ENCODE measurements at regions not wholly inside any gene's neighbourhood (a gene's known extent, or its start where the extent isn't known, plus 50 kb on each side); places are given as distances from the start of the nearest gene placed in this dataset.

DNA sequence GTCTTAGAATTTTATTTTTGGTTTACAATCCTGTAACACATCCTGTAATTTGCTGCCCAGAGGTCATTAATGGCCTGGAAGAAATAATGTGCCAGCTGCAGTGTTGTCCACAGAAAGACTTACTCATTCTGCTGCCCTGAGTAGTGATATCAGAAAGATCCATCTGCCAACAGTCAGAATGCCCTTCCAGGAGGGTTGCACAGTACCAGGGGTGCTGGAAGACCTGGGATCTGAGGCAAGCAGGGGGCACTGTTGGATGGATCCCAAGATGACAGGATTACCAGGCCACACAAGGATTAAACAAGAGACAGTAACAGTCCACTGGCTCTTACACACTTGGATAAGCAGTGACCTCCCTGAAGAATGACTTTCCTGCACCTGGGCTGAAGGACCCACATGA, 93.8 kb upstream of the TOP3B start:
- no peak for DNase-seq
- no peaks in the 10 kb centered on the region for H3K27me3 ChIP-seq
- H3K4me3 ChIP-seq, result no peak overlapping the region
- no peaks in the 10 kb centered on the region for H3K36me3 ChIP-seq (ENCODE audit: low read depth, missing control alignments)
- no peaks in the 10 kb centered on the region for H3K9me3 ChIP-seq
- H3K27ac ChIP-seq, result no peak overlapping the region
- intact Hi-C loops (cut with DNase I; ENCODE audit: low total_unique reads), result no loop called here
- no peaks in the 10 kb centered on the region for H3K4me1 ChIP-seq
- TF ChIP-seq POLR2A (IDR thresholded peaks at IDR 0.05), result no peak
- TF ChIP-seq, protein P1, sequence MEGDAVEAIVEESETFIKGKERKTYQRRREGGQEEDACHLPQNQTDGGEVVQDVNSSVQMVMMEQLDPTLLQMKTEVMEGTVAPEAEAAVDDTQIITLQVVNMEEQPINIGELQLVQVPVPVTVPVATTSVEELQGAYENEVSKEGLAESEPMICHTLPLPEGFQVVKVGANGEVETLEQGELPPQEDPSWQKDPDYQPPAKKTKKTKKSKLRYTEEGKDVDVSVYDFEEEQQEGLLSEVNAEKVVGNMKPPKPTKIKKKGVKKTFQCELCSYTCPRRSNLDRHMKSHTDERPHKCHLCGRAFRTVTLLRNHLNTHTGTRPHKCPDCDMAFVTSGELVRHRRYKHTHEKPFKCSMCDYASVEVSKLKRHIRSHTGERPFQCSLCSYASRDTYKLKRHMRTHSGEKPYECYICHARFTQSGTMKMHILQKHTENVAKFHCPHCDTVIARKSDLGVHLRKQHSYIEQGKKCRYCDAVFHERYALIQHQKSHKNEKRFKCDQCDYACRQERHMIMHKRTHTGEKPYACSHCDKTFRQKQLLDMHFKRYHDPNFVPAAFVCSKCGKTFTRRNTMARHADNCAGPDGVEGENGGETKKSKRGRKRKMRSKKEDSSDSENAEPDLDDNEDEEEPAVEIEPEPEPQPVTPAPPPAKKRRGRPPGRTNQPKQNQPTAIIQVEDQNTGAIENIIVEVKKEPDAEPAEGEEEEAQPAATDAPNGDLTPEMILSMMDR (IDR thresholded peaks at IDR 0.05), result no peak

GRCh38 chr22:22075382-22076163, 93.0 kb upstream of the TOP3B start:
- Histone ChIP-seq H3K4me3 (no peak overlapping the region), H3K27ac (no peak overlapping the region), H3K9me3 (no peaks in the 10 kb centered on the region), H3K27me3 (no peaks in the 10 kb centered on the region), H3K4me1 (no peaks in the 10 kb centered on the region), H3K36me3 (ENCODE audit: low read depth, missing control alignments) (no peaks in the 10 kb centered on the region)
- TF ChIP-seq POLR2A (IDR thresholded peaks at IDR 0.05), result no peak
- TF ChIP-seq, protein P1 (IDR thresholded peaks at IDR 0.05), result no peak
- intact Hi-C loops (cut with DNase I; ENCODE audit: low total_unique reads), result no loop called here
- no peak for DNase-seq
- whole genome bisulfite sequencing, 2 donors, result 86 to 89% methylated on average over 10 to 12 of the region's 12 CpGs

DNA sequence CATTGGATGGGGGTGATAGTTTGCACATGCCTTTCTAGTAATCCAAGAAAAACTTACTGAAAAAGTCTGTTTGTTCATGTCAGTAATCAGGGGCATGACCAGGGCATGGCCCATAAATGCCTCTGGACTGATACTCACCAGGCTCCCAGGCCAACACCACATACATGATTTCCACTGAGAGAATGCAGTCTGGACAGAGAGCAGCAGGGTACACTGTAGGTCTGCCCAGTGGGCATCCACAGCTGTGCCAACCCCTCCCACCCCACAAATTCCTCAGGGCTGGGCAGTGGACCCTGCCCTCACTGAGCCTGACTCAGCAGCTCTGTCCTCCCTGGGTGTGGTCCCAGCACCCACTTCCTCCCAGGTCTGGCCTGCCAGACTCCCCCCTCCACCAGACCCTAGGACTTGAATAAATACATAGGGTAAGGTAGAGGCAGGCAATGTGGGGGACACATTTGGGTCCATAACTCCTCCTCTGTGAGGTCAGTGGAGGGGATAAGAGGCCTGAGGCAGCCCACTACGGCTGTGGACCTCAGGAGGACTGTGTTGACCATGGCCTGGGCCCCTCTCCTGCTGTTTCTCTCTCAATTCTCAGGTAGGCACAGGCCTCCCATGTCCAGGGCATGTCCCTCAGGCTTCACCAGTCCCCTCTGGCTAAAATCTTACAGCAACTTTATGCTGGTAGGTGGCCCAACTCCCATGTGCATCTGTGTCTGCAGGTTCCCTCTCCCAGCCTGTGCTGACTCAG, 92.2 kb upstream of the TOP3B start:
- Histone ChIP-seq H3K4me3 (no peak overlapping the region), H3K27me3 (no peaks in the 10 kb centered on the region), H3K9me3 (no peaks in the 10 kb centered on the region), H3K27ac (no peak overlapping the region), H3K36me3 (ENCODE audit: low read depth, missing control alignments) (no peaks in the 10 kb centered on the region), H3K4me1 (no peaks in the 10 kb centered on the region)
- WGBS, 2 donors, result 33% methylated on average over 1 of the region's 1 CpG; no CpG with 5 or more reads in 1 of the 2 donors
- intact Hi-C loops (cut with DNase I; ENCODE audit: low total_unique reads), result no loop called here
- TF ChIP-seq, protein P1 (IDR thresholded peaks at IDR 0.05), result no peak
- no peak for TF ChIP-seq POLR2A (IDR thresholded peaks at IDR 0.05)
- no peak for DNase-seq

DNA sequence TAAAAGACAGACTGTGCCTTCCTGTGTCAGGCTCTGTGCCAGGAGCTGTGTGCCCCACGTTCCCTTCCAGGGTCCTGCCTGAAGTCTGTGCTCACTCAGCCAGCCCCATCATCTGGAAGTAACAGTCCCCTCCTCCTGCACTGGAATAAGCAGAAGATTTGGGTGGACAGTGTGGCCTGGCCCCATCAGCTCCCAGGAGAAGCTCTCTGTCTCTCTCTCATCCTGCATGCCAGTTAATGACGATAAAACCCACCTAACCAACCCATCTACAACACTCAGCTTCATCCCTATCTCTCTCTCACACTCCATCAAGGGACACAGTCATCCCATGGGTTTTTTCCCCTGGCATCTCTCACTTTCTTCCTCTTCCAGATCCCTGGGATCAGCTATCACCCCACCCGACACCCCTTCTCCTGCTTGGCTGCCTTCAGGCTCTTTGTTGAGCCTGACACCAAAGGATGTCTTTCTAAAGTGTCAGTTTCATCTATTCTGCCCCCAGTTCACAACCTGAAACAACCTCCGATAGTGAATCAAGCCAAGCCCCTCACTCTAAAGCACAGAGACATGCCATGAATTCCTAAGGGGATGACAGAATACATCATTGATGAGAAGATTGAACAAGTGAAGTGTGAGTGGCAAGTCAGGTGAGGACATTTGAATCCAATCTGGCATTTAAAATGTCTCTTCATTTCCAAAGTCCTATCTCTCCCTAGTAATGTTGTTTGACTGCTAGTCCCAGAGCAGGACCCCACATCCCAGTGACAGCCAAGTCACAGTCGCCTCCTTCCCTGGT, 91.4 kb upstream of the TOP3B start:
- intact Hi-C loops (cut with DNase I; ENCODE audit: low total_unique reads), result no loop called here
- DNase-seq, result no peak
- no peak overlapping the region for H3K4me3 ChIP-seq
- H3K36me3 ChIP-seq (ENCODE audit: low read depth, missing control alignments), result no peaks in the 10 kb centered on the region
- H3K9me3 ChIP-seq, result no peaks in the 10 kb centered on the region
- 65 to 66% methylated on average over 5 of the region's 5 CpGs for WGBS, 2 donors
- TF ChIP-seq, protein P1 (IDR thresholded peaks at IDR 0.05), result no peak
- no peak for TF ChIP-seq POLR2A (IDR thresholded peaks at IDR 0.05)
- no peak overlapping the region for H3K27ac ChIP-seq
- H3K27me3 ChIP-seq, result no peaks in the 10 kb centered on the region
- no peaks in the 10 kb centered on the region for H3K4me1 ChIP-seq

Measured in testis (tissue), 2 donors.